ENCODE measurements at regions not wholly inside any gene's neighbourhood (a gene's known extent, or its start where the extent isn't known, plus 50 kb on each side); places are given as distances from the start of the nearest gene placed in this dataset.
"Not testable (repeated sequence)": the region's sequence is repeated elsewhere in the genome, so short reads cannot be mapped to it uniquely, and the experiment has no call there.

GRCh38 chr21:23811805-23812204, 1795.5 kb downstream of the MRPL39 start:
- intact Hi-C loops (cut with DNase I; ENCODE audit: low total_unique reads), result no loop called here
- no peak for DNase-seq (ENCODE audit: low spot score in 2 of 2)
- H3K9me3 ChIP-seq, result no peaks in the 10 kb centered on the region

DNA sequence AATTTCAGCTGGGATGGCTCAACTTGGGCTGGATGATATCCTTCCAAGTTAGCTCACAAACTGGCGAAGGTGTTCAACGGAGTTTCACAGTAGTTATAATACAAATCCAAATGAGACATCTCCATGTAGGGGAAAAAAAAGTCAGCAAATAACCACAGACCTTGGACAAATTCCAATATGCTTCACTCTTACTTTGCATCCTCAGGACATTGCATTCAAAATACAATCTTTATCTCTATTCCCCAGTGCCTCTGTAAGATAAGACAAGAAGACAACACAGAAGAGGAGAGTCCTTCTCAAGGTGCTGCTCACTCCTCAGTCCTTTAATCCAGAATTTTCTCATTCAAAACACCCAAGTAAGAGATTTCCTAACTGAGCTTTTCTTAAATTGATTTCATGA, 1797.7 kb downstream of the MRPL39 start:
- intact Hi-C loops (cut with DNase I; ENCODE audit: low total_unique reads), result no loop called here
- no peak for DNase-seq (ENCODE audit: low spot score in 2 of 2)

More at GRCh38 chr21:23811805-23812204, 1795.5 kb downstream of the MRPL39 start:
- TF ChIP-seq CTCF (IDR thresholded peaks at IDR 0.05) (no peak), POLR2AphosphoS5 (IDR thresholded peaks at IDR 0.05) (no peak), POLR2A (IDR thresholded peaks at IDR 0.05) (no peak)
- Histone ChIP-seq H3K4me3 (no peak overlapping the region), H3K4me1 (no peaks in the 10 kb centered on the region), H3K27ac (no peak overlapping the region), H3K36me3 (no peaks in the 10 kb centered on the region), H3K27me3 (no peaks in the 10 kb centered on the region)

GRCh38 chr21:23806966-23807548, 1800.2 kb downstream of the MRPL39 start:
- H3K4me1 ChIP-seq; H3K9me3 ChIP-seq; H3K36me3 ChIP-seq; H3K27me3 ChIP-seq; H3K27ac ChIP-seq; H3K4me3 ChIP-seq; intact Hi-C loops (cut with DNase I; ENCODE audit: low total_unique reads); DNase-seq (ENCODE audit: low spot score in 2 of 2): not testable (repeated sequence)

More for the DNA sequence above, 1797.7 kb downstream of the MRPL39 start:
- Histone ChIP-seq H3K36me3 (no peaks in the 10 kb centered on the region), H3K9me3 (no peaks in the 10 kb centered on the region), H3K4me3 (no peak overlapping the region), H3K27me3 (no peaks in the 10 kb centered on the region), H3K4me1 (no peaks in the 10 kb centered on the region), H3K27ac (no peak overlapping the region)
- TF ChIP-seq POLR2A (IDR thresholded peaks at IDR 0.05), result no peak
- no peak for TF ChIP-seq CTCF (IDR thresholded peaks at IDR 0.05)
- TF ChIP-seq POLR2AphosphoS5 (IDR thresholded peaks at IDR 0.05), result no peak

DNA sequence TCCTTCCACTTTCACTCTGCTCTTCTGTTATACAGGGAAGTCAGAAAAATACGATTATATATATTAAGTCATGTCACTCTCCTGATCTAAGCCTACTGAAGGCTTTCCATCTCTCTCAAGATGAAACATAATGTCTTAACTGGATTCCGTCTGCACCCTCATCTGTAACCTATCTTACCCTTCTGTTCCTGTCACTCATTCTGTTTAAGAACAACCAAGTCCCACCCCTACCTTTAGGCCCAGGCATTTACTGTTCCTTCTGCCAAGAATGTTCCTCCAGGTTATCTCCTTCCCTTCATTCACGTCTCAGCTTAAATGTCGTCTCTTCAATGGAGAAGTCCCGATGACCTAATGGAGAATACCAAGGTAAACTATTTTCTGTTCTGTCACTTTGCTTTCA, 1802.4 kb downstream of the MRPL39 start:
- intact Hi-C loops (cut with DNase I; ENCODE audit: low total_unique reads), result no loop called here
- no peak for DNase-seq (ENCODE audit: low spot score in 2 of 2)
- no peaks in the 10 kb centered on the region for H3K27me3 ChIP-seq
- no peak overlapping the region for H3K4me3 ChIP-seq
- H3K9me3 ChIP-seq, result no peaks in the 10 kb centered on the region
- no peak overlapping the region for H3K27ac ChIP-seq
- H3K4me1 ChIP-seq, result no peaks in the 10 kb centered on the region
- no peak for TF ChIP-seq POLR2A (IDR thresholded peaks at IDR 0.05)
- TF ChIP-seq POLR2AphosphoS5 (IDR thresholded peaks at IDR 0.05), result no peak
- no peak for TF ChIP-seq CTCF (IDR thresholded peaks at IDR 0.05)
- H3K36me3 ChIP-seq, result no peaks in the 10 kb centered on the region

DNA sequence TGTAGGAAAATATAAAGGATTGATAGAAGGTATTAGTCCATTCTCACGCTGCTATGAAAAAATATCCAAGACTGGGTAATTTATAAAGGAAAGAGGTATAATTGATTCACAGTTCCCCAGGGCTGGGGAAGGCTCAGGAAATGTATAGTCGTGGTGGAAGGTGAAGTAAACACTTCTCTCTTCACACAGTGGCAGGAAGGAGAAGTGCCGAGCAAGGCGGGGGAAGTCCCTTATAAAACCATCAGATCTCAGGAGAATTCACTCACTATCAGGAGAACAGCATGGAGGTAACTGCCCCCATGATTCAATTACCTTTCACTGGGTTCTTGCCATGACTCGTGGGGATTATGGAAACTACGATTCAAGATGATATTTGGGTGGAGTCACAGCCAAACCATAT, 1806.0 kb downstream of the MRPL39 start:
- H3K9me3 ChIP-seq, result no peaks in the 10 kb centered on the region
- no peak overlapping the region for H3K27ac ChIP-seq
- H3K4me1 ChIP-seq, result no peaks in the 10 kb centered on the region
- no peaks in the 10 kb centered on the region for H3K36me3 ChIP-seq
- H3K4me3 ChIP-seq, result no peak overlapping the region
- TF ChIP-seq CTCF (IDR thresholded peaks at IDR 0.05) (no peak), POLR2A (IDR thresholded peaks at IDR 0.05) (no peak), POLR2AphosphoS5 (IDR thresholded peaks at IDR 0.05) (no peak)
- DNase-seq (ENCODE audit: low spot score in 2 of 2), result no peak
- intact Hi-C loops (cut with DNase I; ENCODE audit: low total_unique reads), result no loop called here
- H3K27me3 ChIP-seq, result no peaks in the 10 kb centered on the region

GRCh38 chr21:23799376-23799775, 1807.9 kb downstream of the MRPL39 start:
- Histone ChIP-seq H3K27me3 (no peaks in the 10 kb centered on the region), H3K27ac (no peak overlapping the region), H3K36me3 (no peaks in the 10 kb centered on the region), H3K9me3 (no peaks in the 10 kb centered on the region), H3K4me1 (no peaks in the 10 kb centered on the region), H3K4me3 (no peak overlapping the region)
- TF ChIP-seq POLR2A (IDR thresholded peaks at IDR 0.05) (no peak), CTCF (IDR thresholded peaks at IDR 0.05) (no peak), POLR2AphosphoS5 (IDR thresholded peaks at IDR 0.05) (no peak)
- DNase-seq (ENCODE audit: low spot score in 2 of 2), result no peak
- intact Hi-C loops (cut with DNase I; ENCODE audit: low total_unique reads), result no loop called here
